ENCODE measurements at regions not wholly inside any gene's neighbourhood (a gene's known extent, or its start where the extent isn't known, plus 50 kb on each side); places are given as distances from the start of the nearest gene placed in this dataset.

- TF ChIP-seq CTCF (optimal IDR thresholded peaks at IDR 0.05 in 1 of 3, IDR thresholded peaks at IDR 0.05 in 1 of 3, conservative IDR thresholded peaks at IDR 0.05 in 1 of 3; ENCODE audit: extremely low read depth in 1 of 3, insufficient read depth in 2 of 3, low read length in 3 of 3) (no peak), EZH2 (IDR thresholded peaks at IDR 0.05; ENCODE audit: low read length) (no peak)
These were observed 112.0 kb downstream of the OLFM1 start for GRCh38 chr9:135199489-135199888.

All from keratinocyte (primary cell).